ENCODE measurements at regions not wholly inside any gene's neighbourhood (a gene's known extent, or its start where the extent isn't known, plus 50 kb on each side); places are given as distances from the start of the nearest gene placed in this dataset.

GRCh38 chr6:14622085-14622484 is 504.5 kb downstream of the CD83 start (continued):
- TF ChIP-seq ZBTB33 (CRISPR knock-in tag; IDR thresholded peaks at IDR 0.05) = no peak
- TF ChIP-seq ZBTB10 (CRISPR knock-in tag; IDR thresholded peaks at IDR 0.05; ENCODE audit: borderline replicate concordance) = no peak; the same call in 1 of the 2 replicates
- TF ChIP-seq BRCA1 (CRISPR knock-in tag; IDR thresholded peaks at IDR 0.05) = no peak
- no peak for TF ChIP-seq ISX (CRISPR knock-in tag; conservative IDR thresholded peaks at IDR 0.05)
- no peak for TF ChIP-seq ZBTB8A (CRISPR knock-in tag; IDR thresholded peaks at IDR 0.05; ENCODE audit: borderline replicate concordance, low read depth)
- TF ChIP-seq HMG20B (CRISPR knock-in tag; conservative IDR thresholded peaks at IDR 0.05) = 0 out of 2 replicates have a peak, but pooled peaks have one; percentile 37
- no peak for TF ChIP-seq PHF8 (CRISPR knock-in tag; IDR thresholded peaks at IDR 0.05)
- no peak for TF ChIP-seq ZNF891 (CRISPR knock-in tag; IDR thresholded peaks at IDR 0.05)
- TF ChIP-seq ZMAT3 (CRISPR knock-in tag; conservative IDR thresholded peaks at IDR 0.05) = no peak
- TF ChIP-seq FOXK1 (CRISPR knock-in tag; IDR thresholded peaks at IDR 0.05; ENCODE audit: borderline replicate concordance, low read depth) = no peak
- TF ChIP-seq EEA1 (CRISPR knock-in tag; IDR thresholded peaks at IDR 0.05; ENCODE audit: borderline replicate concordance) = no peak
- no peak for TF ChIP-seq ZNF773 (CRISPR knock-in tag; IDR thresholded peaks at IDR 0.05; ENCODE audit: borderline replicate concordance)
- no peak for TF ChIP-seq ZNF121 (CRISPR knock-in tag; IDR thresholded peaks at IDR 0.05)
- TF ChIP-seq NR2F1 (CRISPR knock-in tag; IDR thresholded peaks at IDR 0.05) = no peak
- peak; percentile 61; the same call in 1 of the 2 replicates for TF ChIP-seq ZGPAT (CRISPR knock-in tag; IDR thresholded peaks at IDR 0.05)
- TF ChIP-seq MIER3 (CRISPR knock-in tag; IDR thresholded peaks at IDR 0.05; ENCODE audit: borderline replicate concordance) = no peak
- TF ChIP-seq ZNF775 (CRISPR knock-in tag; IDR thresholded peaks at IDR 0.05; ENCODE audit: borderline replicate concordance) = no peak
- TF ChIP-seq ZBTB3 (CRISPR knock-in tag; IDR thresholded peaks at IDR 0.05; ENCODE audit: borderline replicate concordance, low read depth) = no peak
- no peak for TF ChIP-seq MYC (CRISPR knock-in tag; IDR thresholded peaks at IDR 0.05; ENCODE audit: borderline replicate concordance)
- TF ChIP-seq ZNF577 (CRISPR knock-in tag; IDR thresholded peaks at IDR 0.05; ENCODE audit: borderline replicate concordance, low read depth) = no peak
- TF ChIP-seq ZSCAN22 (CRISPR knock-in tag; IDR thresholded peaks at IDR 0.05) = no peak
- TF ChIP-seq ZNF724P (CRISPR knock-in tag; IDR thresholded peaks at IDR 0.05; ENCODE audit: borderline replicate concordance) = no peak
- no peak for TF ChIP-seq LBX2 (CRISPR knock-in tag; IDR thresholded peaks at IDR 0.05; ENCODE audit: borderline replicate concordance)
- no peak for TF ChIP-seq BCL3 (CRISPR knock-in tag; IDR thresholded peaks at IDR 0.05)

Data from HepG2 (cell line).